Ovary (tissue), 3 donors: ENCODE measurements at regions not wholly inside any gene's neighbourhood (a gene's known extent, or its start where the extent isn't known, plus 50 kb on each side); places are given as distances from the start of the nearest gene placed in this dataset.

ENCODE experiments used
- CTCF ChIP-seq, 3 donors: fragments of 450-650 bp in 2 of 3; fragments of 200-600 bp in 1 of 3; IDR thresholded peaks; one replicate each; pipeline versions ENCODE4 v1.5.1 to v1.8.0; 2016 to 2022; ENCODE audit warnings: antibody characterized with exemption in 3 of 3, mild to moderate bottlenecking in 1 of 3
- POLR2A ChIP-seq: fragments of 450-650 bp; IDR thresholded peaks from one replicate; pipeline ENCODE4 v1.6.1; 2017; ENCODE audit warnings: antibody characterized with exemption, mild to moderate bottlenecking, moderate library complexity
- donor health status: DM: no; HTN: no; CAD: no.

- no peak for TF ChIP-seq CTCF (IDR thresholded peaks at IDR 0.05)
- TF ChIP-seq POLR2A: no peak
Measured at GRCh38 chr1:195761104-195761503, 847.1 kb downstream of the KCNT2 start.
